GM21786 (cell line): ENCODE measurements at regions not wholly inside any gene's neighbourhood (a gene's known extent, or its start where the extent isn't known, plus 50 kb on each side); places are given as distances from the start of the nearest gene placed in this dataset.

ENCODE experiments used
- ATAC-seq: cut with Tn5 transposase; IDR thresholded peaks from one replicate; pipeline ENCODE4 v1.9.1; 2021; ENCODE audit not compliant: unreplicated experiment

- no peak for ATAC-seq
Measured at GRCh38 chr5:152855441-152855840, 450.4 kb upstream of the NMUR2 start.

- ATAC-seq, result no peak
Measured at GRCh38 chr5:152861231-152861630, 456.2 kb upstream of the NMUR2 start.

- no peak for ATAC-seq
Measured at GRCh38 chr5:152864447-152864846, 459.4 kb upstream of the NMUR2 start.

- ATAC-seq, result no peak
Measured at GRCh38 chr5:152864991-152865390, 459.9 kb upstream of the NMUR2 start.

DNA sequence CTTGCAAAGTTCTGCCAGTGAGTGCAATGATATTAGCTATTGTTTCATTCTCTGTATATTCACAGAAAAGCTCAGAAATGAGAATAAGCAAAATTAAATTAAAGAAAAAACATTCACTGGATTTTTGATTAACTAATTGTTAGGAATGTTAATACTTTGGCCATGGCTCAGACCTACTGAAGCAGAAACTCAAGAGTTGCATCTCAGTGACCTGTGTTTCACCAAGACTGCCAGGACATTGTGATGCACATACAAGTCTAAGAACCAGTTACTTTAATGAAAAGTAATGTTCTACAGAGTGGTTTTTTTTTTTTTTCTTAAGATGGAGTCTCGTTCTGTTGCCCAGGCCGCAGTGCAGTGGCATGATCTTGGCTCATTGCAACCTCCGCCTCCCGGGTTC is 464.9 kb upstream of the NMUR2 start:
- ATAC-seq, result no peak

GRCh38 chr5:152882621-152883020 is 477.5 kb upstream of the NMUR2 start:
- ATAC-seq, result no peak

- no peak for ATAC-seq
Measured at GRCh38 chr5:152883066-152883775, 478.1 kb upstream of the NMUR2 start.

GRCh38 chr5:152884006-152884405 is 478.9 kb upstream of the NMUR2 start:
- ATAC-seq, result no peak

GRCh38 chr5:152900332-152900731 is 495.3 kb upstream of the NMUR2 start:
- ATAC-seq, result no peak

DNA sequence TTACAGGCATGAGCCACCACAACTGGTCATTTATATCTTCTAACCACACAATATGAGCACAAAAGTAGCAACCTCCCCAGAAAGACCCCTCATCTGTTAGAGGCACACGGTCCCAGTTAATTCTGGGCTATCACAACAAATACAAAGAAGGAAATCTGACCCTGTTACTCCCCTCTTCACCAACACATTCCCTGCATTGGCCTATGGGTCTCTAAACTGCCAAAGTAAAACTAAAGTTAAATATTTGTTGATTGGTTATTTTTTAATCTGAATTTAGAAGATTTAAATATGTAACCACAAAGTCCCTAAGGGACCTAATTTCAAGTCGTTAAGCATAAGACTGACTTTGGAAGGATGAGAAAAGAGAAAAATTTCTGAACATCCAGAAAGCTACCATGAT is 496.7 kb upstream of the NMUR2 start:
- ATAC-seq, result no peak

DNA sequence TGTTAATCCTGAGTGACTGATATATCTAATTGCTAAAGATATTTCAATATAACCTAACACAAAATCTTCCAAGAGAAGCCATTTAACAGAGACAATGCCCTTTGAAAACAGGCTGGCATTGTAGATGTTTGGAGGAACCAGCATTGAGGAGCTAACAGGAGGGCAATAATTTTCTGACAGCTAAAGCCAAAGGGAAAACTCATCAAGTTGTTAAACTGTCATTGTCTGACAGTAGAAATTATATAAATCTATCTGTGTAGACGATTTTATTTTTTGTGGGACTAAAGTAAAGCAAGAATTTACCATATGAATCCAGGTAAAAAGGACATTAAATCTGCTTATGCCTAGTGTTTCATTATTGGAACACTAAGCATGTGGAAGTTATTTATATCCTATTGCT is 500.2 kb upstream of the NMUR2 start:
- no peak for ATAC-seq

- ATAC-seq, result no peak
Measured at GRCh38 chr5:152907488-152908245, 502.6 kb upstream of the NMUR2 start.

GRCh38 chr5:152912924-152913323 is 507.8 kb upstream of the NMUR2 start:
- no peak for ATAC-seq

DNA sequence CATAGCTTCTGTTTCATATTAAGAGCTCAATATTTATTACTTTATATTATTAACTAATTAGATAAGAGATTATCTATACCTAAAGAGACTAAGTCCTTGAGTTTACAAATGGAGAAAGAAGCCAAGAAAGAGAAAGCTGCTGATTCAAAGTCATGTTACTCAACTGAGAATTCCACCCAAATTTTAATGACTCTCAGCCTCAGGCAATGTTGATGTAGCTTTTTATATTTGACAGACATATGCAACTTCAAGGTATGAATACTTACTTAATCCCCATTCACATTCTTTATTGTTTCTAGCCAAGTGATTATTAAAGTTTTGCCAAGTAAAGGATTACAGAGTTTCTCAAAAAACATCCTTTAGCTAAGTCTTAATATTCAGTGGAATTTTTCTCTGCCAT is 527.5 kb upstream of the NMUR2 start:
- no peak for ATAC-seq

GRCh38 chr5:152933056-152933455 is 528.0 kb upstream of the NMUR2 start:
- ATAC-seq, result no peak

DNA sequence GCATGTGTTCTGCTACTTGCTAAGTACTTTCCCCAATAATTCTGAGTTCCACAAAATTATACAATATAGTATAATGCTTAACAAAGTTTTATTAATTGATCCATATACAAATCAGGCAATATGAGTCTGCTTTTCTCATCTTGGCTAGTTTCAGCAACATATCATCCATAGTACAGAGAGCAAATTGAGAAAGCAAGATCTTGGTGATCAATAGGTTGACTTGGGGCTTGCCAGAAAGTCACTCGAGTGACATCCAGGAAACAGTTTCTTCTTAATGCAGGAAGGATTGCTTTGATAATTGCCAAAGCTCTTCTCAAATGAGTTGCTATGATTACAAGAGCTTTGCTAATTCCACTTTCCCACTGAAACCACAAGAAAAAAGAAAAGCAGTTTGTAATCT is 533.6 kb upstream of the NMUR2 start:
- ATAC-seq, result no peak

- ATAC-seq, result no peak
Measured at GRCh38 chr5:152942633-152943336, 537.7 kb upstream of the NMUR2 start.

DNA sequence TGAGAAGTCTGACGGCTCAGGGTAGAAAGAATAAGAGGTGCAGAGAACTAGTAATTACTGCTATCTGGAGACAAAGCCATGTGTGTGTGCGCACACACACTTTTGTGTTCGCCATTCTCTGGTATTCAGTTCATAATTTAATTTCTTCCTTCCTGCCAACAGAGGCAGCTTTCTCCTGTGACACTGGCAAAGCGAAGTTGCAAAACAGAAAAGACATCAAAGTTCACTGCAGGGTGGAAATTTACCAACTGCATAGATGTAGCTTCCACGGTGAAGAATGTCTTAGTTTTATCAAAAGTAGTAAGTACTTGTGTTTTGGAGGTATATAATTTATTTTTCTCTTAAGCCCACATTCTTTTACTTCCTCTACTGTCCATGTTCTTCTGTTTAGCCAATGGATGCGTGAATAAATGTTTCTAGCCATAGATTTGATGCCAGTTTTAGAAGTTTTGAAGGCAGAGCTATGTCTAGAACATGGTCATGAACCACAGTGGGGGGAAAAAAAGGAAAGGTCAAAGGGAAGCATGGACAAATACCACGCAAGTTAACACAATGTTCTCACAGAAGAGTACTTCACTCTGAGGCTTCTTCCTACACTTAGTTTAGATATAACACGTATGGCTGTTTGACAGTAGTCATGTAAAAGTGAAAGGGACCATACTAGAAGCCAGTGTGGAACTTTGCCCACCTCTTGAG is 536.5 kb upstream of the GRIA1 start:
- no peak for ATAC-seq

DNA sequence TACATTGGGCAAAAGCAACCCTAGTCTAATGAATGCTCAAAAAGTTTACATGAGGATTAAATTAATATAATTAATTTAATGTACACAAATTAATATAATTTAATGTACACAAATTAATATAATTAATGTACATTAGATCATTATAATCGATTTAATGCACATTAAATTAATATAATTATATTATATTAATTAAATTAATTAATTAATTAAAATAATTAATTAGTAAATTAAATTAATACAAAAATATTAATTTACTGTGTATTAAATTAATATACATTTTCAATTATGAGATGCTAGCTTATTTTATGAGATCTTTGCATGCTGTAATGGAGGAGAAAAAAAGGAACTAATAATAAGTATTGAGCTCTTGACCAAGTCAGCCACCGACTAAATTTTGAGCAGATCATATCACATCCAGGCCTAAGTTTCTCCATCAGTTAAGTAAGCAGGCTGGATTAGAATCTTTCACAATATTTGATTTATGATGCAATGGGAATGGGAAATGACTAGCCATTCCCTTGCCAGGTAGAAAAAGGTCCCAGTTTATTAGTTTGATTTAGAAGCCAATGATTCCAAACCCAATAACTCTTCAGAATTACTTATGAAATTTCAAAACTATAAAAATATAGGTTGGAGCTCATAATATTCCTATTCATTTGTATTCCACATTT is 533.4 kb upstream of the GRIA1 start:
- no peak for ATAC-seq

- ATAC-seq, result no peak
Measured at GRCh38 chr5:152978141-152978835, 512.2 kb upstream of the GRIA1 start.
